Kidney (tissue), 13 donors: ENCODE measurements at regions not wholly inside any gene's neighbourhood (a gene's known extent, or its start where the extent isn't known, plus 50 kb on each side); places are given as distances from the start of the nearest gene placed in this dataset.

Experiments
- DNase-seq, 5 donors: peaks; one replicate each; pipeline ENCODE4 v3.0.0-alpha.2; 2013 to 2020
- FAIRE-seq: peaks from 2 replicates; lab custom pipeline; 2012; peaks lifted over from hg19 to GRCh38; lab: Jason Lieb, UNC
- H3K27ac ChIP-seq, 2 donors: one replicate each; pipeline ENCODE4 v1.7.0; 2013; ENCODE audit warnings: low read depth in 2 of 2, low read length in 2 of 2, inconsistent platforms in 1 of 2
- H3K27me3 ChIP-seq: one replicate; pipeline ENCODE4 v1.7.1; 2013; ENCODE audit warnings: low read length, inconsistent platforms; ENCODE audit not compliant: control insufficient read depth, insufficient read depth
- H3K36me3 ChIP-seq, 3 donors: one replicate each; pipeline versions ENCODE4 v1.7.0 to v1.7.1; 2013; ENCODE audit warnings: low read length in 3 of 3, control low read depth in 1 of 3, inconsistent platforms in 1 of 3; ENCODE audit not compliant: insufficient read depth in 3 of 3, control insufficient read depth in 2 of 3
- H3K4me1 ChIP-seq, 3 donors: one replicate each; pipeline versions ENCODE4 v1.7.0 to v1.7.1; 2013; ENCODE audit warnings: low read length in 3 of 3, inconsistent platforms in 1 of 3, low read depth in 1 of 3; ENCODE audit not compliant: control insufficient read depth in 2 of 3, insufficient read depth in 2 of 3
- H3K4me3 ChIP-seq, 3 donors: one replicate each; pipeline versions ENCODE4 v1.7.0 to v1.8.1; 2013; ENCODE audit warnings: low read length in 3 of 3, control low read depth in 1 of 3, inconsistent platforms in 1 of 3
- H3K9ac ChIP-seq, 3 donors: one replicate each; pipeline versions ENCODE4 v1.7.0 to v1.7.1; 2013; ENCODE audit warnings: low read length in 3 of 3, control low read depth in 1 of 3, inconsistent platforms in 1 of 3
- H3K9me3 ChIP-seq, 3 donors: one replicate each; pipeline versions ENCODE4 v1.7.0 to v1.7.1; 2013; ENCODE audit warnings: low read length in 3 of 3, control low read depth in 1 of 3, inconsistent platforms in 1 of 3; ENCODE audit not compliant: control insufficient read depth in 2 of 3, insufficient read depth in 1 of 3
- intact Hi-C: fragments of 100-400 bp; cut with DNase I; formaldehyde crosslinking; loops from one replicate; pipeline ENCODE4 v1.11.1; 2022
- TF ChIP-seq, protein P1 (sequence below): IDR thresholded peaks from 3 replicates; pipeline ENCODE4 v1.5.1; 2012; ENCODE audit warnings: mild to moderate bottlenecking, moderate library complexity, borderline replicate concordance; ENCODE audit not compliant: insufficient read depth; ENCODE audit errors: extremely low read depth
- donor health status: control.
- donor health status: control.
- donor health status: control.
- donor health status: control.
- donor health status: control.
- donor health status: DM: yes; HTN: yes; CAD: no.
- donor health status: Normal renal cell carcinoma (clear cell type).

DNA sequence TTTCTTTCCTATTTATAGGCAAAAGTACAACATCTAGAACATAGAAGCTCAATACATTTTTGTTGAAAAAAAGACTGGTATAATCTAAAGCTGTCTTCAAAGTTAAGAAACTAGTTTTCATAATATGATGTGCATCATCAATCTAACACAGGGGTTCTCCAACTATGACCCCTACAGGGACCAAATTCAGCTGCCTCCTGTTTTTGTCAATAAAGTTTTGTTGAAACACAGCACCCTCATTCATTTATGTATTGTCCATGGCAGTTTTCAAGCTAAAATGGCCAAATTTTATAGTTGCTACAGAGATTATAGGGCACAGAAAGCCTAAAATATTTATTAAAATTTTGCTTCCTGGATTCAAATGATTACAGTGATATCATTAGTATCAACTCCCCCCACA, 452.9 kb downstream of the CCER1 start:
- DNase-seq = no peak
- Histone ChIP-seq H3K9ac (no peak overlapping the region), H3K4me3 (no peak overlapping the region), H3K27ac (no peak overlapping the region), H3K27me3 (no peaks in the 10 kb centered on the region), H3K4me1 (no peaks in the 10 kb centered on the region), H3K9me3 (no peaks in the 10 kb centered on the region), H3K36me3 (no peaks in the 10 kb centered on the region)
- no peak for FAIRE-seq
- intact Hi-C loops = no loop called here
- TF ChIP-seq, protein P1, sequence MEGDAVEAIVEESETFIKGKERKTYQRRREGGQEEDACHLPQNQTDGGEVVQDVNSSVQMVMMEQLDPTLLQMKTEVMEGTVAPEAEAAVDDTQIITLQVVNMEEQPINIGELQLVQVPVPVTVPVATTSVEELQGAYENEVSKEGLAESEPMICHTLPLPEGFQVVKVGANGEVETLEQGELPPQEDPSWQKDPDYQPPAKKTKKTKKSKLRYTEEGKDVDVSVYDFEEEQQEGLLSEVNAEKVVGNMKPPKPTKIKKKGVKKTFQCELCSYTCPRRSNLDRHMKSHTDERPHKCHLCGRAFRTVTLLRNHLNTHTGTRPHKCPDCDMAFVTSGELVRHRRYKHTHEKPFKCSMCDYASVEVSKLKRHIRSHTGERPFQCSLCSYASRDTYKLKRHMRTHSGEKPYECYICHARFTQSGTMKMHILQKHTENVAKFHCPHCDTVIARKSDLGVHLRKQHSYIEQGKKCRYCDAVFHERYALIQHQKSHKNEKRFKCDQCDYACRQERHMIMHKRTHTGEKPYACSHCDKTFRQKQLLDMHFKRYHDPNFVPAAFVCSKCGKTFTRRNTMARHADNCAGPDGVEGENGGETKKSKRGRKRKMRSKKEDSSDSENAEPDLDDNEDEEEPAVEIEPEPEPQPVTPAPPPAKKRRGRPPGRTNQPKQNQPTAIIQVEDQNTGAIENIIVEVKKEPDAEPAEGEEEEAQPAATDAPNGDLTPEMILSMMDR = no peak

DNA sequence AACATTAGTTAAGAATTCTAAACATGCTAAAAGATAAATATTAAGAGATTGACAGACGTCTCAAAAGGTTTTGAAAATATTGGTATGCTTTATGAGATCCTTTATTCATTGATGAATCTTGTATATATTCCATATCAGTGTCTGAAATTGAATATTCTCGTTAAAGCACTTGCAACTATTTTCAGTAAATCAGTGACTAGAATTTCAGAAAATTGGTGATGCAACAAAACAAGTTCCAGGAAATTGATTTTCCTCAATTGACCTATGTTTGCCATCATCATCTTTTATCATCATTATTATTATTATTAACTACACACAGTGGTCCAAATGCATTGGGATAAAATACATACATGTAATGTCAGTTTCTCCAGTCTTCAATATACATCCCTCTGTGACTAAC, 453.6 kb downstream of the CCER1 start:
- intact Hi-C loops = no loop called here
- no peak for DNase-seq
- no peaks in the 10 kb centered on the region for H3K9me3 ChIP-seq
- FAIRE-seq = no peak
- H3K36me3 ChIP-seq = no peaks in the 10 kb centered on the region
- H3K27ac ChIP-seq = no peak overlapping the region
- no peaks in the 10 kb centered on the region for H3K4me1 ChIP-seq
- H3K4me3 ChIP-seq = no peak overlapping the region
- no peak overlapping the region for H3K9ac ChIP-seq
- no peaks in the 10 kb centered on the region for H3K27me3 ChIP-seq
- TF ChIP-seq, protein P1 = no peak

DNA sequence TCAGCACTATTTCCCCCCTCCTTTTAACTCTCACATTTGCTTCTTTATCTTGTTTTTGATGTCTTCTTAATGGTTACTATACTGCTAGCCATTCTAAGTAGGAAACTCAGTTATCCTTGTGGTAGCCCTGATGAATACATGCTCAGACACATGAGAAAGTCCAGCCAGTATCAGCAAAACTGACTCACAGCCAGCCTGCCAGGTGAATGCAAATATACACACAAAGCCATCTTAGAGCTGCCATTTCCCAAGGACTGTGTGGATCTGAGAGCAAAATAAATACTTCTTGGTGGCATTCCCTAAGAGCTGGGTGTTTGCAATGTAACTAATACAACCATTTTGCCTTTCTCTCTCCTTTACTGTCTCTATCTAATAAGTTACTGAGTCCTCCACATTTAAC, 455.2 kb downstream of the CCER1 start:
- DNase-seq (no peak), FAIRE-seq (no peak)
- no peaks in the 10 kb centered on the region for H3K27me3 ChIP-seq
- H3K27ac ChIP-seq = no peak overlapping the region
- H3K4me1 ChIP-seq = no peaks in the 10 kb centered on the region
- no peak overlapping the region for H3K9ac ChIP-seq
- TF ChIP-seq, protein P1 = no peak
- H3K9me3 ChIP-seq = no peaks in the 10 kb centered on the region
- H3K4me3 ChIP-seq = no peak overlapping the region
- intact Hi-C loops = no loop called here
- H3K36me3 ChIP-seq = no peaks in the 10 kb centered on the region

DNA sequence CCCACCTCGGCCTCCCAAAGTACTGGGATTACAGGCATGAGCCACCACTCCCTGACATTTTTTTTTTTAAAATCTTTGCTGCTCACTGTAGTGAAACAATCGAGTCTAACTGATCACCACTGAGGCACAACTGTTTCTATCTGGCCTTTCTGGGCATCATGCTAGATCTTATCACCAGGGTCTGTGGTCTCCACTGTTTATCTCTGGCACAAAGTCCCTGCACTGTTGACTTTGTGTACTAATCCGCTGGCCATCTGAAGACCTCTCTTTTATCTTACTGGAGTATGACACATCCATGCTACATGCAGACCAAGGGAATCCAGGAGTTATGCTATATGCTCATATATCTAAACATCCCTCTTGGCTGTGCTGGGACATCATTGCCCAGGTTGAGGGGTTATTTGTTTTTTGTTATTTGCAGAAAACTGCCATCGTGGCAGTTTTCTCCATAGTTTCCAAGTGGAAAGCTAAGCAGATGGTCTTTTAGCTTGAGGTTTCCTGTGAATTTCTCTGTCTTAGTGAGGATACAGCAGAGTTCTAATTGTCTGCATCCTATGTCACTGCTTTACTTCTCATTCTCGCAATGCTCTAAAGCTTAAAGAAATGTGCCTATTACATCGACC, 456.9 kb downstream of the CCER1 start:
- intact Hi-C loops = no loop called here
- DNase-seq = no peak
- Histone ChIP-seq H3K36me3 (no peaks in the 10 kb centered on the region), H3K27me3 (no peaks in the 10 kb centered on the region), H3K4me3 (no peak overlapping the region), H3K4me1 (no peaks in the 10 kb centered on the region), H3K9ac (no peak overlapping the region), H3K9me3 (no peaks in the 10 kb centered on the region), H3K27ac (no peak overlapping the region)
- no peak for FAIRE-seq
- TF ChIP-seq, protein P1 = no peak
